ENCODE measurements at regions not wholly inside any gene's neighbourhood (a gene's known extent, or its start where the extent isn't known, plus 50 kb on each side); places are given as distances from the start of the nearest gene placed in this dataset.

GRCh38 chr15:85974348-85974705 lies 105.3 kb upstream of the AGBL1 start:
- Histone ChIP-seq H3K36me3 (no peaks in the 10 kb centered on the region), H3K27me3 (no peaks in the 10 kb centered on the region), H3K27ac (no peak overlapping the region), H3K9me3 (no peaks in the 10 kb centered on the region), H3K4me3 (no peak overlapping the region), H3K4me1 (no peaks in the 10 kb centered on the region)
- intact Hi-C loops (cut with DNase I; ENCODE audit: low total_unique reads): no loop called here
- DNase-seq: no peak
- TF ChIP-seq CTCF (IDR thresholded peaks at IDR 0.05) (no peak), POLR2A (IDR thresholded peaks at IDR 0.05) (no peak)

GRCh38 chr15:85974742-85975141 lies 104.9 kb upstream of the AGBL1 start:
- DNase-seq: no peak
- Histone ChIP-seq H3K4me3 (no peak overlapping the region), H3K27ac (no peak overlapping the region), H3K4me1 (no peaks in the 10 kb centered on the region), H3K27me3 (no peaks in the 10 kb centered on the region), H3K9me3 (no peaks in the 10 kb centered on the region), H3K36me3 (no peaks in the 10 kb centered on the region)
- intact Hi-C loops (cut with DNase I; ENCODE audit: low total_unique reads): no loop called here
- TF ChIP-seq POLR2A (IDR thresholded peaks at IDR 0.05): no peak
- TF ChIP-seq CTCF (IDR thresholded peaks at IDR 0.05): no peak

- H3K27ac ChIP-seq: no peak overlapping the region
- DNase-seq: no peak
- intact Hi-C loops (cut with DNase I; ENCODE audit: low total_unique reads): no loop called here
- H3K36me3 ChIP-seq: no peaks in the 10 kb centered on the region
- no peaks in the 10 kb centered on the region for H3K4me1 ChIP-seq
- TF ChIP-seq POLR2A (IDR thresholded peaks at IDR 0.05) (no peak), CTCF (IDR thresholded peaks at IDR 0.05) (no peak)
- H3K9me3 ChIP-seq: no peaks in the 10 kb centered on the region
- no peak overlapping the region for H3K4me3 ChIP-seq
- no peaks in the 10 kb centered on the region for H3K27me3 ChIP-seq
These were observed 103.6 kb upstream of the AGBL1 start for GRCh38 chr15:85976102-85976501.

- no peaks in the 10 kb centered on the region for H3K4me1 ChIP-seq
- no peak overlapping the region for H3K4me3 ChIP-seq
- no peaks in the 10 kb centered on the region for H3K36me3 ChIP-seq
- no peak for TF ChIP-seq POLR2A (IDR thresholded peaks at IDR 0.05)
- DNase-seq: no peak
- H3K9me3 ChIP-seq: no peaks in the 10 kb centered on the region
- H3K27ac ChIP-seq: no peak overlapping the region
- H3K27me3 ChIP-seq: no peaks in the 10 kb centered on the region
- intact Hi-C loops (cut with DNase I; ENCODE audit: low total_unique reads): no loop called here
These were observed 102.7 kb upstream of the AGBL1 start for GRCh38 chr15:85976986-85977385.

- Histone ChIP-seq H3K4me3 (no peak overlapping the region), H3K27ac (no peak overlapping the region), H3K27me3 (no peaks in the 10 kb centered on the region), H3K4me1 (no peaks in the 10 kb centered on the region), H3K9me3 (no peaks in the 10 kb centered on the region), H3K36me3 (no peaks in the 10 kb centered on the region)
- DNase-seq: no peak
- no peak for TF ChIP-seq POLR2A (IDR thresholded peaks at IDR 0.05)
- TF ChIP-seq CTCF (IDR thresholded peaks at IDR 0.05): no peak
- intact Hi-C loops (cut with DNase I; ENCODE audit: low total_unique reads): no loop called here
These were observed 102.1 kb upstream of the AGBL1 start for GRCh38 chr15:85977586-85977985.

- H3K27ac ChIP-seq: no peak overlapping the region
- no peak overlapping the region for H3K4me3 ChIP-seq
- no peak for TF ChIP-seq CTCF (IDR thresholded peaks at IDR 0.05)
- no peak for TF ChIP-seq POLR2A (IDR thresholded peaks at IDR 0.05)
- intact Hi-C loops (cut with DNase I; ENCODE audit: low total_unique reads): no loop called here
- no peak for DNase-seq
- no peaks in the 10 kb centered on the region for H3K36me3 ChIP-seq
- H3K4me1 ChIP-seq: no peaks in the 10 kb centered on the region
- no peaks in the 10 kb centered on the region for H3K27me3 ChIP-seq
- no peaks in the 10 kb centered on the region for H3K9me3 ChIP-seq
These were observed 99.7 kb upstream of the AGBL1 start for GRCh38 chr15:85979929-85980328.

Data from uterus (tissue), 3 donors.